K562 (cell line): ENCODE measurements at regions not wholly inside any gene's neighbourhood (a gene's known extent, or its start where the extent isn't known, plus 50 kb on each side); places are given as distances from the start of the nearest gene placed in this dataset.

ENCODE experiments used
- ATAC-seq: fragments of 200-7000 bp; cut with Tn5 transposase; 3 replicates; pipeline ENCODE4 v1.9.1; 2020; ENCODE audit warnings: moderate library complexity
- BruUV-seq: library from RNA; stranded (reverse); fragments of 400-500 nt; replicated peaks from 2 replicates; lab custom pipeline; 2021; lab: Mats Ljungman, UMichigan
- CTCF ChIA-PET: fragments of 300-600 bp; formaldehyde crosslinking; extraction: SDS; loops from one replicate; lab custom pipeline; 2021; ENCODE audit warnings: low intra/inter-chr PET ratio; lab: Yijun Ruan, JAX
- POLR2A ChIA-PET: fragments of 300-600, 350-650 bp; sonication (Branson Sonifier 250); formaldehyde crosslinking; extraction: SDS; loops from one replicate; lab custom pipeline; 2021; ENCODE audit warnings: antibody characterized with exemption, inconsistent platforms; lab: Yijun Ruan, JAX
- DNase-seq, 4 experiments: peaks; one replicate each; pipeline versions ENCODE4 v3.0.0 to v3.0.0-alpha.2; 2011 to 2018; ENCODE audit warnings: low spot score in 3 of 4, mixed read lengths in 3 of 4; ENCODE audit errors: extremely low read depth in 1 of 4
- FAIRE-seq: peaks from 2 replicates; lab custom pipeline; 2011; peaks lifted over from hg19 to GRCh38; lab: Jason Lieb, UNC
- H2AFZ ChIP-seq: 2 replicates; pipeline ENCODE4 v1.6.0; 2011; ENCODE audit warnings: low read depth, low read length, control low read depth, inconsistent platforms
- H3K27ac ChIP-seq: fragments of 200-600 bp; 3 replicates; pipeline ENCODE4 v1.8.0; 2011; ENCODE audit warnings: low read depth, mild to moderate bottlenecking, control low read depth, inconsistent platforms, low read length, moderate library complexity, mixed read lengths; ENCODE audit errors: extremely low read depth
- H3K27me3 ChIP-seq, 2 experiments: fragments of 300-600 bp in 1 of 2; 2 replicates in 1 of 2; 3 replicates in 1 of 2; pipeline versions ENCODE4 v1.6.0 to v1.8.0; 2011; ENCODE audit warnings: inconsistent platforms in 2 of 2, low read length in 2 of 2, mild to moderate bottlenecking in 1 of 2, mixed read lengths in 1 of 2, moderate library complexity in 1 of 2; ENCODE audit not compliant: control insufficient read depth in 2 of 2, insufficient read depth in 2 of 2
- H3K36me3 ChIP-seq: fragments of 300-600 bp; 3 replicates; pipeline ENCODE4 v1.8.0; 2011; ENCODE audit warnings: mild to moderate bottlenecking, low read length, inconsistent platforms; ENCODE audit not compliant: control insufficient read depth, insufficient read depth
- H3K4me1 ChIP-seq, 2 experiments: fragments of 200-600 bp in 1 of 2; replicated peaks in 1 of 2; 2 replicates in 1 of 2; 3 replicates in 1 of 2; pipeline versions ENCODE4 v1.5.1 to v1.8.0; 2011; ENCODE audit warnings: inconsistent platforms in 2 of 2, low read length in 2 of 2, mild to moderate bottlenecking in 1 of 2, mixed read lengths in 1 of 2, moderate library complexity in 1 of 2; ENCODE audit not compliant: control insufficient read depth in 2 of 2, insufficient read depth in 2 of 2
- H3K4me2 ChIP-seq: 2 replicates; pipeline ENCODE4 v1.6.1; 2011; ENCODE audit warnings: low read length, control low read depth, inconsistent platforms, mixed read lengths; ENCODE audit not compliant: insufficient read depth
- H3K4me3 ChIP-seq: fragments of 200-600 bp; sonication (generic), shearing (Covaris generic); 2 replicates; pipeline ENCODE4 v1.5.1; 2016; ENCODE audit warnings: control low read depth, inconsistent platforms
- H3K79me2 ChIP-seq: fragments of 200-600 bp; 3 replicates; pipeline ENCODE4 v1.8.0; 2011; ENCODE audit warnings: low read length, inconsistent platforms; ENCODE audit not compliant: control insufficient read depth, insufficient read depth
- H3K9ac ChIP-seq, 2 experiments: 2 replicates each; pipeline versions ENCODE4 v1.6.0 to v1.6.1; 2011; ENCODE audit warnings: low read depth in 2 of 2, low read length in 2 of 2, control low read depth in 1 of 2, inconsistent platforms in 1 of 2, mild to moderate bottlenecking in 1 of 2, mixed read lengths in 1 of 2; ENCODE audit not compliant: insufficient read depth in 1 of 2
- H3K9me1 ChIP-seq: one replicate; pipeline ENCODE4 v1.6.0; 2011; ENCODE audit warnings: inconsistent platforms, mild to moderate bottlenecking, low read length, moderate library complexity; ENCODE audit not compliant: control insufficient read depth, insufficient read depth
- H3K9me3 ChIP-seq: replicated peaks from 2 replicates; pipeline ENCODE4 v1.5.1; 2011; ENCODE audit warnings: low read depth, low read length, inconsistent platforms; ENCODE audit not compliant: control insufficient read depth, insufficient read depth
- H4K20me1 ChIP-seq: replicated peaks from 2 replicates; pipeline ENCODE4 v1.6.1; 2011; ENCODE audit warnings: low read length, inconsistent platforms, mixed read lengths; ENCODE audit not compliant: control insufficient read depth, insufficient read depth
- CBX2 ChIP-seq: fragments of 200-600 bp; sonication (generic); IDR thresholded peaks from one replicate; pipeline ENCODE4 v1.6.1; 2012; ENCODE audit warnings: mild to moderate bottlenecking, low read length, inconsistent platforms; ENCODE audit not compliant: insufficient read depth, poor library complexity, severe bottlenecking
- COPS2 ChIP-seq: fragments of 450-650 bp; conservative IDR thresholded peaks from 2 replicates; pipeline ENCODE4 v1.6.1; 2016; ENCODE audit warnings: mild to moderate bottlenecking, moderate library complexity
- DIDO1 ChIP-seq: fragments of 450-650 bp; IDR thresholded peaks from 2 replicates; pipeline ENCODE4 v1.6.1; 2016; ENCODE audit warnings: low read depth, missing biosample characterization, missing genetic modification characterization
- ELF2 ChIP-seq: fragments of 250-450 bp; sonication (Bioruptor Pico); IDR thresholded peaks from 2 replicates; pipeline ENCODE4 v1.5.0; 2021; ENCODE audit warnings: mild to moderate bottlenecking
- EZH2 ChIP-seq: IDR thresholded peaks from 2 replicates; pipeline ENCODE4 v1.6.1; 2012; ENCODE audit warnings: low read depth, mild to moderate bottlenecking, inconsistent platforms, low read length, borderline replicate concordance
- HDAC8 ChIP-seq: fragments of 450-650 bp; IDR thresholded peaks from 2 replicates; pipeline ENCODE4 v1.6.1; 2016; ENCODE audit warnings: mild to moderate bottlenecking, missing genetic modification characterization, moderate library complexity, missing compliant biosample characterization
- MAX ChIP-seq: sonication (generic); formaldehyde crosslinking; IDR thresholded peaks from 2 replicates; pipeline ENCODE4 v1.9.0; 2022; ENCODE audit warnings: mild to moderate bottlenecking, missing genetic modification reagents
- MXD1 ChIP-seq: fragments of 250-450 bp; sonication (Bioruptor Pico); IDR thresholded peaks from 2 replicates; pipeline ENCODE4 v1.8.0; 2021; ENCODE audit warnings: borderline replicate concordance, mild to moderate bottlenecking, moderate library complexity; ENCODE audit not compliant: poor library complexity, severe bottlenecking
- NFE2L1 ChIP-seq: fragments of 450-650 bp; IDR thresholded peaks from 2 replicates; pipeline ENCODE4 v1.6.1; 2016; ENCODE audit warnings: missing genetic modification characterization, low read depth, mild to moderate bottlenecking, missing compliant biosample characterization, moderate library complexity, borderline replicate concordance
- SAP30 ChIP-seq: fragments of 200-600 bp; sonication (generic); IDR thresholded peaks from 2 replicates; pipeline ENCODE4 v1.6.1; 2012; ENCODE audit warnings: borderline replicate concordance, low read depth, mild to moderate bottlenecking, moderate library complexity, low read length, control low read depth, inconsistent platforms; ENCODE audit not compliant: insufficient read depth, poor library complexity, severe bottlenecking
- SP1 ChIP-seq: sonication (generic); formaldehyde crosslinking; IDR thresholded peaks from 2 replicates; pipeline ENCODE4 v1.8.1; 2022; ENCODE audit warnings: mild to moderate bottlenecking, missing genetic modification reagents
- SREBF1 ChIP-seq: fragments of 150-350 bp; IDR thresholded peaks from 2 replicates; pipeline ENCODE4 v1.6.1; 2014; ENCODE audit warnings: antibody characterized with exemption, low read depth, low read length, borderline replicate concordance
- TCF3 ChIP-seq: sonication (generic); formaldehyde crosslinking; IDR thresholded peaks from 2 replicates; pipeline ENCODE4 v1.4.0; 2020; ENCODE audit warnings: mild to moderate bottlenecking, missing genetic modification reagents
- TGIF2 ChIP-seq: sonication (generic); formaldehyde crosslinking; IDR thresholded peaks from 2 replicates; pipeline ENCODE4 v1.8.1; 2022; ENCODE audit warnings: mild to moderate bottlenecking, missing genetic modification reagents, moderate library complexity
- UBTF ChIP-seq, 2 experiments: IDR thresholded peaks; 2 replicates each; pipeline ENCODE4 v1.6.1; 2012; ENCODE audit warnings: improper control_type of control experiment in 2 of 2, low read depth in 2 of 2, low read length in 2 of 2, borderline replicate concordance in 1 of 2
- ZBTB12 ChIP-seq: fragments of 250-450 bp; sonication (Bioruptor Pico); IDR thresholded peaks from 2 replicates; pipeline ENCODE4 v1.4.0; 2020
- ZNF239 ChIP-seq: fragments of 250-450 bp; sonication (Bioruptor Pico); IDR thresholded peaks from 2 replicates; pipeline ENCODE4 v1.4.0; 2020; ENCODE audit warnings: mild to moderate bottlenecking
- ZNF431 ChIP-seq: sonication (generic); formaldehyde crosslinking; IDR thresholded peaks from 2 replicates; pipeline ENCODE4 v1.8.0; 2022; ENCODE audit warnings: mild to moderate bottlenecking, missing genetic modification reagents
- ZNF445 ChIP-seq: fragments of 250-450 bp; sonication (Bioruptor Pico); IDR thresholded peaks from 2 replicates; pipeline ENCODE4 v1.4.0; 2020; ENCODE audit warnings: low read depth, mild to moderate bottlenecking, moderate library complexity
- WGBS: fragments of 100-300 bp; shearing (Covaris generic); methylation state at CpG from one replicate; pipeline ENCODE4 v1.1.6; 2016; ENCODE audit warnings: low coverage, mixed read lengths; ENCODE audit not compliant: insufficient coverage; ENCODE audit errors: missing lambda C conversion rate; 5-methylcytosine and 5-hydroxymethylcytosine counted together
- in situ Hi-C: fragments of 300-500 bp; cut with MboI; formaldehyde crosslinking; loops from 4 replicates; pipeline ENCODE4 v1.15.0; 2018; ENCODE audit warnings: inconsistent platforms, mixed read lengths
- intact Hi-C: fragments of 100-400 bp; cut with micrococcal nuclease; formaldehyde crosslinking; loops from 2 replicates; pipeline ENCODE4 v1.14.2; 2022

GRCh38 chr18:34611904-34612303 lies 98.2 kb upstream of the DTNA start:
- H2AFZ ChIP-seq, result no peak overlapping the region
- H3K9ac ChIP-seq, result no peak overlapping the region
- no peak for FAIRE-seq
- no peaks in the 10 kb centered on the region for H3K9me1 ChIP-seq
- H3K36me3 ChIP-seq, result no peaks in the 10 kb centered on the region
- no peaks in the 10 kb centered on the region for H3K4me1 ChIP-seq
- CTCF ChIA-PET, result no interaction called here
- H3K27ac ChIP-seq, result no peak overlapping the region
- no peaks in the 10 kb centered on the region for H3K79me2 ChIP-seq
- no peak overlapping the region for H3K4me2 ChIP-seq
- ATAC-seq, result no peak
- in situ Hi-C loops, result loop anchor here (5.0 kb wide), 1 partner anchor 105 kb away; no protein-coding TSS in a partner anchor
- no peaks in the 10 kb centered on the region for H4K20me1 ChIP-seq
- no peak for TF ChIP-seq ZNF239
- TF ChIP-seq ZBTB12, result no peak
- TF ChIP-seq MAX (CRISPR knock-in tag), result no peak
- TF ChIP-seq EZH2, result no peak
- TF ChIP-seq SAP30, result no peak
- TF ChIP-seq DIDO1 (tag), result no peak
- no peak for TF ChIP-seq TGIF2 (CRISPR knock-in tag)
- TF ChIP-seq HDAC8 (tag), result no peak
- TF ChIP-seq CBX2, result no peak
- TF ChIP-seq ELF2 (CRISPR knock-in tag), result no peak
- TF ChIP-seq MXD1 (CRISPR knock-in tag), result no peak
- TF ChIP-seq SP1 (CRISPR knock-in tag), result no peak
- no peak for TF ChIP-seq ZNF431
- no peak for TF ChIP-seq ZNF445 (CRISPR knock-in tag)
- no peak for TF ChIP-seq COPS2
- TF ChIP-seq SREBF1, result no peak
- TF ChIP-seq TCF3 (CRISPR knock-in tag), result no peak
- TF ChIP-seq UBTF (IDR thresholded peaks at IDR 0.05; ENCODE audit: borderline replicate concordance in 1 of 2, low read depth in 2 of 2, low read length in 2 of 2), result no peak
- TF ChIP-seq NFE2L1 (tag), result no peak
- intact Hi-C loops, result no loop called here
- WGBS, result 0% methylated on average over 10 of the region's 10 CpGs
- no peak for DNase-seq
- H3K9me3 ChIP-seq, result no peaks in the 10 kb centered on the region; the same call in 1 of the 2 replicates
- no peak overlapping the region for H3K4me3 ChIP-seq
- no peaks in the 10 kb centered on the region for H3K27me3 ChIP-seq
- BruUV-seq, result no TSS peak
- POLR2A ChIA-PET, result no interaction called here
